GM12891 (cell line): ENCODE measurements at regions not wholly inside any gene's neighbourhood (a gene's known extent, or its start where the extent isn't known, plus 50 kb on each side); places are given as distances from the start of the nearest gene placed in this dataset.

Experiments
- POLR2A ChIP-seq: IDR thresholded peaks from 2 replicates; pipeline ENCODE4 v1.6.1; 2011; ENCODE audit warnings: low read depth, low read length, control low read depth
- POLR2AphosphoS5 ChIP-seq: IDR thresholded peaks from 2 replicates; pipeline ENCODE4 v1.6.1; 2011; ENCODE audit warnings: low read depth, low read length, control low read depth

DNA sequence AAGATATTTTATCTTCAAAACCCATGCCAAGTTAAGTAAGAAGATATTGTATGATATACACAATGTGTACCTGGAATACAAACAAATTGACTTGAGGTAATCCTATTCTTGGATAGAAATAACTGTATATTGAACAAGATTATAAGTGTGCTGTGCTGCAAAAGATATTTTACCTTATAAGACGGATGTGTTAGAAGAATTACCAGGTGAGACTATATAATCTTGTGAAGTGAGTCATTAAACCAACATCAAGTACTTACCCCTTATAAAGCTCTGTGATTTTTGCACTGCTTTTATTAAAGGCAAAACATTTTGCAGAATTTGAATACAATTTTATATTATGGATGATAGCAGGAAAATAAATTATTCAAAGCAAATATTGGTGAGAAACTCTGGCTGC lies 570.0 kb downstream of the MMUT start:
- no peak for TF ChIP-seq POLR2AphosphoS5
- no peak for TF ChIP-seq POLR2A
